ENCODE measurements at regions not wholly inside any gene's neighbourhood (a gene's known extent, or its start where the extent isn't known, plus 50 kb on each side); places are given as distances from the start of the nearest gene placed in this dataset.

DNA sequence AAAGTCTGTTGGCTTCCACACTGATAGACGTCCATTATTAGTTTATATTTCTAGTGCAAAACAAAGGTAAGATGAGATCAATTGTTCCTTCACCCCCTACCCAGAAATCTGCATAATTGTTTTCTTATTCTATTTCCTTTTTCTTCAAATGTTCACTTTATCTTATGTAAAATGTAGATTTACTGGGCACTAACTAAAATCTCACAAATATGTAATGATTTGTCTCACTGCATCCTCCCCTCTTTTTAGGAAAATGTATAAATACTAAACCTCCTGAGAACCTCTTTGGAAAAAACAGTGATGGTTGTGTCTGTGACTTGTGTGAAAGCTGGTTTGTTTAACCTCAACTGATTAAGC is 1377.2 kb upstream of the MIR17HG start:
- DNase-seq (ENCODE audit: low spot score) (no peak), ATAC-seq (no peak)
- Mint-ChIP-seq H3K27ac (no peak overlapping the region), H3K4me1 (peaks cover 11% of the 10 kb centered on the region; the same call in 2 of the 3 replicates), H3K4me3 (no peak overlapping the region), H3K27me3 (ENCODE audit: insufficient read depth, low read depth, poor library complexity) (peaks cover 2% of the 10 kb centered on the region), H3K36me3 (ENCODE audit: low read depth) (no peaks in the 10 kb centered on the region), H3K9me3 (no peaks in the 10 kb centered on the region)
- Histone ChIP-seq H4K20me1 (replicated peaks; ENCODE audit: insufficient read depth) (no peaks in the 10 kb centered on the region), H3F3A (replicated peaks; ENCODE audit: low read depth) (no peaks in the 10 kb centered on the region), H3K4me3 (no peak overlapping the region), H3K27ac (ENCODE audit: low read depth) (no peak overlapping the region), H3K27me3 (ENCODE audit: insufficient read depth) (peaks cover 49% of the 10 kb centered on the region), H2AFZ (no peak overlapping the region), H3K4me1 (ENCODE audit: insufficient read depth) (no peaks in the 10 kb centered on the region; the same call in 1 of the 2 replicates), H3K4me2 (no peak overlapping the region), H3K9me2 (ENCODE audit: insufficient read depth) (no peaks in the 10 kb centered on the region), H3K79me2 (replicated peaks; ENCODE audit: insufficient read depth) (no peaks in the 10 kb centered on the region), H3K36me3 (ENCODE audit: insufficient read depth) (no peaks in the 10 kb centered on the region)
- no peak for TF ChIP-seq CREB1 (CRISPR knock-in tag; IDR thresholded peaks at IDR 0.05; ENCODE audit: low read depth)
- TF ChIP-seq EZH2 (IDR thresholded peaks at IDR 0.05; ENCODE audit: low read depth, unreplicated experiment), result no peak
- TF ChIP-seq, protein P1, sequence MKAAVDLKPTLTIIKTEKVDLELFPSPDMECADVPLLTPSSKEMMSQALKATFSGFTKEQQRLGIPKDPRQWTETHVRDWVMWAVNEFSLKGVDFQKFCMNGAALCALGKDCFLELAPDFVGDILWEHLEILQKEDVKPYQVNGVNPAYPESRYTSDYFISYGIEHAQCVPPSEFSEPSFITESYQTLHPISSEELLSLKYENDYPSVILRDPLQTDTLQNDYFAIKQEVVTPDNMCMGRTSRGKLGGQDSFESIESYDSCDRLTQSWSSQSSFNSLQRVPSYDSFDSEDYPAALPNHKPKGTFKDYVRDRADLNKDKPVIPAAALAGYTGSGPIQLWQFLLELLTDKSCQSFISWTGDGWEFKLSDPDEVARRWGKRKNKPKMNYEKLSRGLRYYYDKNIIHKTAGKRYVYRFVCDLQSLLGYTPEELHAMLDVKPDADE (IDR thresholded peaks at IDR 0.05), result no peak
- TF ChIP-seq ZNF114 (CRISPR knock-in tag; IDR thresholded peaks at IDR 0.05), result no peak
- no peak for TF ChIP-seq NANOG (IDR thresholded peaks at IDR 0.05; ENCODE audit: borderline replicate concordance)
- TF ChIP-seq JUNB (IDR thresholded peaks at IDR 0.05; ENCODE audit: unreplicated experiment), result no peak
- TF ChIP-seq, protein P2, sequence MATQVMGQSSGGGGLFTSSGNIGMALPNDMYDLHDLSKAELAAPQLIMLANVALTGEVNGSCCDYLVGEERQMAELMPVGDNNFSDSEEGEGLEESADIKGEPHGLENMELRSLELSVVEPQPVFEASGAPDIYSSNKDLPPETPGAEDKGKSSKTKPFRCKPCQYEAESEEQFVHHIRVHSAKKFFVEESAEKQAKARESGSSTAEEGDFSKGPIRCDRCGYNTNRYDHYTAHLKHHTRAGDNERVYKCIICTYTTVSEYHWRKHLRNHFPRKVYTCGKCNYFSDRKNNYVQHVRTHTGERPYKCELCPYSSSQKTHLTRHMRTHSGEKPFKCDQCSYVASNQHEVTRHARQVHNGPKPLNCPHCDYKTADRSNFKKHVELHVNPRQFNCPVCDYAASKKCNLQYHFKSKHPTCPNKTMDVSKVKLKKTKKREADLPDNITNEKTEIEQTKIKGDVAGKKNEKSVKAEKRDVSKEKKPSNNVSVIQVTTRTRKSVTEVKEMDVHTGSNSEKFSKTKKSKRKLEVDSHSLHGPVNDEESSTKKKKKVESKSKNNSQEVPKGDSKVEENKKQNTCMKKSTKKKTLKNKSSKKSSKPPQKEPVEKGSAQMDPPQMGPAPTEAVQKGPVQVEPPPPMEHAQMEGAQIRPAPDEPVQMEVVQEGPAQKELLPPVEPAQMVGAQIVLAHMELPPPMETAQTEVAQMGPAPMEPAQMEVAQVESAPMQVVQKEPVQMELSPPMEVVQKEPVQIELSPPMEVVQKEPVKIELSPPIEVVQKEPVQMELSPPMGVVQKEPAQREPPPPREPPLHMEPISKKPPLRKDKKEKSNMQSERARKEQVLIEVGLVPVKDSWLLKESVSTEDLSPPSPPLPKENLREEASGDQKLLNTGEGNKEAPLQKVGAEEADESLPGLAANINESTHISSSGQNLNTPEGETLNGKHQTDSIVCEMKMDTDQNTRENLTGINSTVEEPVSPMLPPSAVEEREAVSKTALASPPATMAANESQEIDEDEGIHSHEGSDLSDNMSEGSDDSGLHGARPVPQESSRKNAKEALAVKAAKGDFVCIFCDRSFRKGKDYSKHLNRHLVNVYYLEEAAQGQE (IDR thresholded peaks at IDR 0.05; ENCODE audit: unreplicated experiment), result no peak
- TF ChIP-seq EZH2phosphoT487 (IDR thresholded peaks at IDR 0.05; ENCODE audit: unreplicated experiment), result no peak
- no peak for TF ChIP-seq POLR2AphosphoS5 (IDR thresholded peaks at IDR 0.05; ENCODE audit: low read depth)
- TF ChIP-seq, protein P3, sequence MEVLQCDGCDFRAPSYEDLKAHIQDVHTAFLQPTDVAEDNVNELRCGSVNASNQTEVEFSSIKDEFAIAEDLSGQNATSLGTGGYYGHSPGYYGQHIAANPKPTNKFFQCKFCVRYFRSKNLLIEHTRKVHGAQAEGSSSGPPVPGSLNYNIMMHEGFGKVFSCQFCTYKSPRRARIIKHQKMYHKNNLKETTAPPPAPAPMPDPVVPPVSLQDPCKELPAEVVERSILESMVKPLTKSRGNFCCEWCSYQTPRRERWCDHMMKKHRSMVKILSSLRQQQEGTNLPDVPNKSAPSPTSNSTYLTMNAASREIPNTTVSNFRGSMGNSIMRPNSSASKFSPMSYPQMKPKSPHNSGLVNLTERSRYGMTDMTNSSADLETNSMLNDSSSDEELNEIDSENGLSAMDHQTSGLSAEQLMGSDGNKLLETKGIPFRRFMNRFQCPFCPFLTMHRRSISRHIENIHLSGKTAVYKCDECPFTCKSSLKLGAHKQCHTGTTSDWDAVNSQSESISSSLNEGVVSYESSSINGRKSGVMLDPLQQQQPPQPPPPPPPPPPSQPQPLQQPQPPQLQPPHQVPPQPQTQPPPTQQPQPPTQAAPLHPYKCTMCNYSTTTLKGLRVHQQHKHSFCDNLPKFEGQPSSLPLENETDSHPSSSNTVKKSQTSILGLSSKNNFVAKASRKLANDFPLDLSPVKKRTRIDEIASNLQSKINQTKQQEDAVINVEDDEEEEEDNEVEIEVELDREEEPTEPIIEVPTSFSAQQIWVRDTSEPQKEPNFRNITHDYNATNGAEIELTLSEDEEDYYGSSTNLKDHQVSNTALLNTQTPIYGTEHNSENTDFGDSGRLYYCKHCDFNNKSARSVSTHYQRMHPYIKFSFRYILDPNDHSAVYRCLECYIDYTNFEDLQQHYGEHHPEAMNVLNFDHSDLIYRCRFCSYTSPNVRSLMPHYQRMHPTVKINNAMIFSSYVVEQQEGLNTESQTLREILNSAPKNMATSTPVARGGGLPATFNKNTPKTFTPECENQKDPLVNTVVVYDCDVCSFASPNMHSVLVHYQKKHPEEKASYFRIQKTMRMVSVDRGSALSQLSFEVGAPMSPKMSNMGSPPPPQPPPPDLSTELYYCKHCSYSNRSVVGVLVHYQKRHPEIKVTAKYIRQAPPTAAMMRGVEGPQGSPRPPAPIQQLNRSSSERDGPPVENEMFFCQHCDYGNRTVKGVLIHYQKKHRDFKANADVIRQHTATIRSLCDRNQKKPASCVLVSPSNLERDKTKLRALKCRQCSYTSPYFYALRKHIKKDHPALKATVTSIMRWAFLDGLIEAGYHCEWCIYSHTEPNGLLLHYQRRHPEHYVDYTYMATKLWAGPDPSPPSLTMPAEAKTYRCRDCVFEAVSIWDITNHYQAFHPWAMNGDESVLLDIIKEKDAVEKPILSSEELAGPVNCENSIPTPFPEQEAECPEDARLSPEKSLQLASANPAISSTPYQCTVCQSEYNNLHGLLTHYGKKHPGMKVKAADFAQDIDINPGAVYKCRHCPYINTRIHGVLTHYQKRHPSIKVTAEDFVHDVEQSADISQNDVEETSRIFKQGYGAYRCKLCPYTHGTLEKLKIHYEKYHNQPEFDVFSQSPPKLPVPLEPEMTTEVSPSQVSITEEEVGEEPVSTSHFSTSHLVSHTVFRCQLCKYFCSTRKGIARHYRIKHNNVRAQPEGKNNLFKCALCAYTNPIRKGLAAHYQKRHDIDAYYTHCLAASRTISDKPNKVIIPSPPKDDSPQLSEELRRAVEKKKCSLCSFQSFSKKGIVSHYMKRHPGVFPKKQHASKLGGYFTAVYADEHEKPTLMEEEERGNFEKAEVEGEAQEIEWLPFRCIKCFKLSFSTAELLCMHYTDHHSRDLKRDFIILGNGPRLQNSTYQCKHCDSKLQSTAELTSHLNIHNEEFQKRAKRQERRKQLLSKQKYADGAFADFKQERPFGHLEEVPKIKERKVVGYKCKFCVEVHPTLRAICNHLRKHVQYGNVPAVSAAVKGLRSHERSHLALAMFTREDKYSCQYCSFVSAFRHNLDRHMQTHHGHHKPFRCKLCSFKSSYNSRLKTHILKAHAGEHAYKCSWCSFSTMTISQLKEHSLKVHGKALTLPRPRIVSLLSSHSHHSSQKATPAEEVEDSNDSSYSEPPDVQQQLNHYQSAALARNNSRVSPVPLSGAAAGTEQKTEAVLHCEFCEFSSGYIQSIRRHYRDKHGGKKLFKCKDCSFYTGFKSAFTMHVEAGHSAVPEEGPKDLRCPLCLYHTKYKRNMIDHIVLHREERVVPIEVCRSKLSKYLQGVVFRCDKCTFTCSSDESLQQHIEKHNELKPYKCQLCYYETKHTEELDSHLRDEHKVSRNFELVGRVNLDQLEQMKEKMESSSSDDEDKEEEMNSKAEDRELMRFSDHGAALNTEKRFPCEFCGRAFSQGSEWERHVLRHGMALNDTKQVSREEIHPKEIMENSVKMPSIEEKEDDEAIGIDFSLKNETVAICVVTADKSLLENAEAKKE (CRISPR knock-in tag; IDR thresholded peaks at IDR 0.05), result no peak
- TF ChIP-seq STAT1 (IDR thresholded peaks at IDR 0.05; ENCODE audit: unreplicated experiment), result no peak
- no peak for TF ChIP-seq ZNF331 (CRISPR knock-in tag; IDR thresholded peaks at IDR 0.05; ENCODE audit: low read depth)

All from GM23338 (cell line).